Stimulated activated CD4-positive, alpha-beta T cell treated with anti-CD3 and anti-CD28 coated beads, Interleukin-12 subunit alpha, Interleukin-12 subunit beta, amount 100 ng/mL, for 48 hours (primary cell): ENCODE measurements at regions not wholly inside any gene's neighbourhood (a gene's known extent, or its start where the extent isn't known, plus 50 kb on each side); places are given as distances from the start of the nearest gene placed in this dataset.

Source experiments
- DNase-seq, 3 donors: peaks; one replicate each; pipeline ENCODE4 v3.0.0-alpha.2; 2020; ENCODE audit warnings: low read depth in 2 of 3, low spot score in 1 of 3

- DNase-seq: no peak
Observed at GRCh38 chr6:149149653-149150052, 167.9 kb upstream of the TAB2 start.

GRCh38 chr6:149150301-149150700 is 167.2 kb upstream of the TAB2 start:
- no peak for DNase-seq

GRCh38 chr6:149150801-149151398 is 166.6 kb upstream of the TAB2 start:
- peak in 1 of 3 donors; percentile 44 for DNase-seq

GRCh38 chr6:149152521-149152920 is 165.0 kb upstream of the TAB2 start:
- DNase-seq: no peak

- DNase-seq: no peak
Observed at GRCh38 chr6:149153100-149153499, 164.4 kb upstream of the TAB2 start.

GRCh38 chr6:149153693-149154092 is 163.8 kb upstream of the TAB2 start:
- no peak for DNase-seq

GRCh38 chr6:149154261-149154821 is 163.2 kb upstream of the TAB2 start:
- no peak for DNase-seq

GRCh38 chr6:149157126-149157525 is 160.4 kb upstream of the TAB2 start:
- DNase-seq: no peak

GRCh38 chr6:149158076-149158475 is 159.4 kb upstream of the TAB2 start:
- DNase-seq: no peak

GRCh38 chr6:149160943-149161342 is 156.6 kb upstream of the TAB2 start:
- no peak for DNase-seq

GRCh38 chr6:149162924-149163323 is 154.6 kb upstream of the TAB2 start:
- DNase-seq: no peak

GRCh38 chr6:149164199-149164750 is 153.2 kb upstream of the TAB2 start:
- DNase-seq: no peak

- DNase-seq: no peak
Observed at GRCh38 chr6:149166336-149166735, 151.2 kb upstream of the TAB2 start.

GRCh38 chr6:149166747-149167146 is 150.8 kb upstream of the TAB2 start:
- DNase-seq: no peak

- no peak for DNase-seq
Observed at GRCh38 chr6:149168968-149169367, 148.5 kb upstream of the TAB2 start.

- DNase-seq: no peak
Observed at GRCh38 chr6:149169761-149170511, 147.6 kb upstream of the TAB2 start.

- no peak for DNase-seq
Observed at GRCh38 chr6:149170564-149171452, 146.7 kb upstream of the TAB2 start.

- no peak for DNase-seq
Observed at GRCh38 chr6:149173222-149173621, 144.3 kb upstream of the TAB2 start.

GRCh38 chr6:149174962-149175361 is 142.6 kb upstream of the TAB2 start:
- DNase-seq: no peak

GRCh38 chr6:149176971-149177667 is 140.4 kb upstream of the TAB2 start:
- DNase-seq: no peak

- no peak for DNase-seq
Observed at GRCh38 chr6:149179431-149179830, 138.1 kb upstream of the TAB2 start.
